Skeletal muscle satellite cell (primary cell): ENCODE measurements at regions not wholly inside any gene's neighbourhood (a gene's known extent, or its start where the extent isn't known, plus 50 kb on each side); places are given as distances from the start of the nearest gene placed in this dataset.

Source experiments
- H3K27me3 ChIP-seq: 2 replicates; pipeline ENCODE4 v1.7.0; 2013; ENCODE audit warnings: low read length; ENCODE audit not compliant: control insufficient read depth, insufficient read depth
- H3K36me3 ChIP-seq: 2 replicates; pipeline ENCODE4 v1.7.0; 2013; ENCODE audit warnings: mild to moderate bottlenecking, control low read depth, low read length; ENCODE audit not compliant: insufficient read depth
- H3K4me1 ChIP-seq: 2 replicates; pipeline ENCODE4 v1.7.0; 2013; ENCODE audit warnings: low read length; ENCODE audit not compliant: control insufficient read depth, insufficient read depth
- H3K4me2 ChIP-seq: 2 replicates; pipeline ENCODE4 v1.7.0; 2013; ENCODE audit warnings: mild to moderate bottlenecking, low read length
- H3K4me3 ChIP-seq: 2 replicates; pipeline ENCODE4 v1.7.0; 2013; ENCODE audit warnings: low read length
- H3K9ac ChIP-seq: 2 replicates; pipeline ENCODE4 v1.7.0; 2013; ENCODE audit warnings: mild to moderate bottlenecking, low read depth, low read length, moderate library complexity
- H3K9me3 ChIP-seq: replicated peaks from 2 replicates; pipeline ENCODE4 v1.7.0; 2013; ENCODE audit warnings: mild to moderate bottlenecking, control low read depth, low read length

GRCh38 chr5:125699860-125700259 lies 723.3 kb upstream of the GRAMD2B start:
- Histone ChIP-seq H3K9ac (peak overlapping the region; percentile 32), H3K9me3 (no peaks in the 10 kb centered on the region), H3K4me3 (no peak overlapping the region), H3K4me2 (peak overlapping the region; percentile 73), H3K36me3 (no peaks in the 10 kb centered on the region), H3K4me1 (peaks cover 22% of the 10 kb centered on the region), H3K27me3 (no peaks in the 10 kb centered on the region)

GRCh38 chr5:125700380-125700861 lies 722.8 kb upstream of the GRAMD2B start:
- H3K4me3 ChIP-seq, result peak overlapping the region; percentile 44
- no peaks in the 10 kb centered on the region for H3K9me3 ChIP-seq
- H3K9ac ChIP-seq, result peak overlapping the region; percentile 32

GRCh38 chr5:125703616-125704015 lies 719.6 kb upstream of the GRAMD2B start:
- Histone ChIP-seq H3K9ac (no peak overlapping the region), H3K4me2 (no peak overlapping the region), H3K4me3 (no peak overlapping the region), H3K27me3 (no peaks in the 10 kb centered on the region), H3K36me3 (no peaks in the 10 kb centered on the region), H3K4me1 (peaks cover 17% of the 10 kb centered on the region), H3K9me3 (no peaks in the 10 kb centered on the region)

More at GRCh38 chr5:125700380-125700861, 722.8 kb upstream of the GRAMD2B start:
- Histone ChIP-seq H3K27me3 (no peaks in the 10 kb centered on the region), H3K4me1 (peaks cover 22% of the 10 kb centered on the region), H3K4me2 (peak overlapping the region; percentile 73), H3K36me3 (no peaks in the 10 kb centered on the region)

GRCh38 chr5:125704888-125705287 lies 718.3 kb upstream of the GRAMD2B start:
- no peak overlapping the region for H3K4me3 ChIP-seq
- H3K36me3 ChIP-seq, result no peaks in the 10 kb centered on the region
- H3K4me1 ChIP-seq, result peaks cover 12% of the 10 kb centered on the region
- H3K27me3 ChIP-seq, result no peaks in the 10 kb centered on the region
- no peak overlapping the region for H3K4me2 ChIP-seq
- no peak overlapping the region for H3K9ac ChIP-seq
- H3K9me3 ChIP-seq, result no peaks in the 10 kb centered on the region

- Histone ChIP-seq H3K4me3 (no peak overlapping the region), H3K9ac (no peak overlapping the region), H3K9me3 (no peaks in the 10 kb centered on the region), H3K27me3 (no peaks in the 10 kb centered on the region), H3K36me3 (no peaks in the 10 kb centered on the region), H3K4me2 (no peak overlapping the region), H3K4me1 (no peaks in the 10 kb centered on the region)
Observed at GRCh38 chr5:125708583-125708982, 714.6 kb upstream of the GRAMD2B start.

- H3K4me2 ChIP-seq, result no peak overlapping the region
- no peaks in the 10 kb centered on the region for H3K27me3 ChIP-seq
- H3K36me3 ChIP-seq, result no peaks in the 10 kb centered on the region
- H3K9ac ChIP-seq, result no peak overlapping the region
- no peak overlapping the region for H3K4me3 ChIP-seq
- no peaks in the 10 kb centered on the region for H3K9me3 ChIP-seq
- no peaks in the 10 kb centered on the region for H3K4me1 ChIP-seq
Observed at GRCh38 chr5:125710745-125711144, 712.5 kb upstream of the GRAMD2B start.

GRCh38 chr5:125712397-125712796 lies 710.8 kb upstream of the GRAMD2B start:
- Histone ChIP-seq H3K4me3 (no peak overlapping the region), H3K4me2 (no peak overlapping the region), H3K4me1 (no peaks in the 10 kb centered on the region), H3K27me3 (no peaks in the 10 kb centered on the region), H3K36me3 (no peaks in the 10 kb centered on the region), H3K9ac (no peak overlapping the region), H3K9me3 (no peaks in the 10 kb centered on the region)

GRCh38 chr5:125713109-125713805 lies 710.0 kb upstream of the GRAMD2B start:
- Histone ChIP-seq H3K27me3 (no peaks in the 10 kb centered on the region), H3K4me3 (no peak overlapping the region), H3K4me1 (no peaks in the 10 kb centered on the region), H3K4me2 (no peak overlapping the region), H3K9me3 (no peaks in the 10 kb centered on the region), H3K36me3 (no peaks in the 10 kb centered on the region), H3K9ac (no peak overlapping the region)

GRCh38 chr5:125715216-125715615 lies 708.0 kb upstream of the GRAMD2B start:
- Histone ChIP-seq H3K36me3 (no peaks in the 10 kb centered on the region), H3K4me1 (no peaks in the 10 kb centered on the region), H3K27me3 (no peaks in the 10 kb centered on the region), H3K4me3 (no peak overlapping the region), H3K9me3 (no peaks in the 10 kb centered on the region), H3K9ac (no peak overlapping the region), H3K4me2 (no peak overlapping the region)

GRCh38 chr5:125717209-125717608 lies 706.0 kb upstream of the GRAMD2B start:
- no peak overlapping the region for H3K4me2 ChIP-seq
- no peaks in the 10 kb centered on the region for H3K27me3 ChIP-seq
- no peaks in the 10 kb centered on the region for H3K36me3 ChIP-seq
- H3K4me3 ChIP-seq, result no peak overlapping the region
- no peaks in the 10 kb centered on the region for H3K9me3 ChIP-seq
- H3K9ac ChIP-seq, result no peak overlapping the region
- H3K4me1 ChIP-seq, result no peaks in the 10 kb centered on the region

GRCh38 chr5:125719681-125720347 lies 703.4 kb upstream of the GRAMD2B start:
- H3K4me2 ChIP-seq, result no peak overlapping the region
- H3K4me1 ChIP-seq, result no peaks in the 10 kb centered on the region

GRCh38 chr5:125720348-125720685 lies 702.9 kb upstream of the GRAMD2B start:
- Histone ChIP-seq H3K4me3 (no peak overlapping the region), H3K4me1 (no peaks in the 10 kb centered on the region), H3K36me3 (no peaks in the 10 kb centered on the region), H3K27me3 (no peaks in the 10 kb centered on the region), H3K9ac (no peak overlapping the region), H3K9me3 (no peaks in the 10 kb centered on the region), H3K4me2 (no peak overlapping the region)

More at GRCh38 chr5:125719681-125720347, 703.4 kb upstream of the GRAMD2B start:
- H3K9me3 ChIP-seq, result no peaks in the 10 kb centered on the region
- H3K36me3 ChIP-seq, result no peaks in the 10 kb centered on the region
- no peak overlapping the region for H3K9ac ChIP-seq
- no peak overlapping the region for H3K4me3 ChIP-seq
- H3K27me3 ChIP-seq, result no peaks in the 10 kb centered on the region
